SU-DHL-6 (cell line): ENCODE measurements at regions not wholly inside any gene's neighbourhood (a gene's known extent, or its start where the extent isn't known, plus 50 kb on each side); places are given as distances from the start of the nearest gene placed in this dataset.

Experiments used
- H2AFZ ChIP-seq: fragments of 200-600 bp; sonication (generic); 2 replicates; pipeline ENCODE4 v1.6.1; 2014; ENCODE audit warnings: low read depth, mild to moderate bottlenecking, moderate library complexity, mixed read lengths, antibody characterized with exemption, low read length; ENCODE audit not compliant: severe bottlenecking
- H3F3A ChIP-seq: fragments of 200-600 bp; shearing (Covaris generic); 2 replicates; pipeline ENCODE4 v1.6.0; 2016; ENCODE audit warnings: antibody characterized with exemption, mild to moderate bottlenecking; ENCODE audit not compliant: insufficient read depth
- H3K27ac ChIP-seq: fragments of 200-600 bp; sonication (generic); 2 replicates; pipeline ENCODE4 v1.5.1; 2016; ENCODE audit warnings: low read depth, mild to moderate bottlenecking, low read length, moderate library complexity, mixed read lengths
- H3K27me3 ChIP-seq: fragments of 200-600 bp; sonication (generic), shearing (Covaris generic); 2 replicates; pipeline ENCODE4 v1.6.0; 2014; ENCODE audit warnings: mild to moderate bottlenecking, low read length
- H3K36me3 ChIP-seq: fragments of 200-600 bp; sonication (generic); 2 replicates; pipeline ENCODE4 v1.6.1; 2014; ENCODE audit warnings: mild to moderate bottlenecking, low read length, mixed read lengths
- H3K4me2 ChIP-seq: fragments of 300-600, 200-600 bp; shearing (Covaris generic), sonication (generic); 2 replicates; pipeline ENCODE4 v1.6.0; 2014; ENCODE audit warnings: low read length, low read depth, mild to moderate bottlenecking; ENCODE audit not compliant: poor library complexity, severe bottlenecking
- H3K4me3 ChIP-seq: fragments of 200-600 bp; sonication (generic); 2 replicates; pipeline ENCODE4 v1.5.1; 2014; ENCODE audit warnings: antibody characterized with exemption, low read length, mild to moderate bottlenecking, mixed read lengths; ENCODE audit not compliant: insufficient read depth, poor library complexity, severe bottlenecking
- H3K79me2 ChIP-seq: fragments of 200-600 bp; sonication (generic); 2 replicates; pipeline ENCODE4 v1.6.1; 2014; ENCODE audit warnings: mild to moderate bottlenecking, low read length, moderate library complexity; ENCODE audit not compliant: insufficient read depth
- H3K9ac ChIP-seq: fragments of 200-600 bp; sonication (generic); 2 replicates; pipeline ENCODE4 v1.7.0; 2014; ENCODE audit warnings: mild to moderate bottlenecking, low read length
- H3K9me2 ChIP-seq: fragments of 200-600 bp; sonication (generic); replicated peaks from 2 replicates; pipeline ENCODE4 v1.6.1; 2014; ENCODE audit warnings: low read length; ENCODE audit not compliant: insufficient read depth
- H3K9me3 ChIP-seq: fragments of 200-600 bp; sonication (generic); 2 replicates; pipeline ENCODE4 v1.6.1; 2014; ENCODE audit warnings: low read length, mixed read lengths; ENCODE audit not compliant: insufficient read depth
- H4K20me1 ChIP-seq: fragments of 200-600 bp; sonication (generic); 2 replicates; pipeline ENCODE4 v1.6.1; 2014; ENCODE audit warnings: low read depth, mild to moderate bottlenecking, antibody characterized with exemption, low read length, moderate library complexity, mixed read lengths
- EZH2phosphoT487 ChIP-seq: fragments of 200-600 bp; sonication (generic), shearing (Covaris generic); conservative IDR thresholded peaks from 2 replicates; pipeline ENCODE4 v1.6.1; 2018; ENCODE audit warnings: mild to moderate bottlenecking, antibody characterized with exemption, low read length, moderate library complexity, mixed read lengths
- TF ChIP-seq, protein P1 (sequence below): fragments of 200-600 bp; sonication (generic); IDR thresholded peaks from one replicate; pipeline ENCODE4 v1.5.1; 2017; ENCODE audit warnings: antibody characterized with exemption, mild to moderate bottlenecking, low read length, moderate library complexity; ENCODE audit not compliant: insufficient read depth, poor library complexity, severe bottlenecking

DNA sequence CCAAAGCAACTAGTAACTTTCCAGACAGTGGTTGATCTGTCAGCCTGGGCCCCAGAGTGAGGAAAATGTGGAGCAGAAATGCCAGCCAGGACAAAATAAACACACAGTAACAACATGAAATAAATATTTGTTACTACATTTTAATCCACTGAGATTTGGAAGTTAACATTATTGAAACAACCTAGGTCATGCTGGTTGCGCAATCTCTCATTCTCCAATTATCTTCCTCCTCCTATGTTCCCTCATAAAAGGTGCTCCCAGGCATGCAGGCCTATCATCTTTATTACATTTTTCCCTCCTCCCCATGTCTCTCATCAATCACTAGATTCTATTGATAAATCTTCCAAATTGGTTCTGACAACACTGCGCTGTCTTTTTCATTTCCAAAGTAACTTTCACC is 363.1 kb downstream of the HINT1 start:
- Histone ChIP-seq H3K27ac (no peak overlapping the region), H3K79me2 (no peaks in the 10 kb centered on the region), H3K9ac (no peak overlapping the region), H3K9me3 (no peaks in the 10 kb centered on the region), H4K20me1 (no peaks in the 10 kb centered on the region), H3K36me3 (no peaks in the 10 kb centered on the region), H3K4me2 (no peak overlapping the region), H3K27me3 (no peaks in the 10 kb centered on the region), H2AFZ (no peak overlapping the region), H3K4me3 (no peak overlapping the region), H3K9me2 (no peaks in the 10 kb centered on the region), H3F3A (no peaks in the 10 kb centered on the region)
- TF ChIP-seq, protein P1, sequence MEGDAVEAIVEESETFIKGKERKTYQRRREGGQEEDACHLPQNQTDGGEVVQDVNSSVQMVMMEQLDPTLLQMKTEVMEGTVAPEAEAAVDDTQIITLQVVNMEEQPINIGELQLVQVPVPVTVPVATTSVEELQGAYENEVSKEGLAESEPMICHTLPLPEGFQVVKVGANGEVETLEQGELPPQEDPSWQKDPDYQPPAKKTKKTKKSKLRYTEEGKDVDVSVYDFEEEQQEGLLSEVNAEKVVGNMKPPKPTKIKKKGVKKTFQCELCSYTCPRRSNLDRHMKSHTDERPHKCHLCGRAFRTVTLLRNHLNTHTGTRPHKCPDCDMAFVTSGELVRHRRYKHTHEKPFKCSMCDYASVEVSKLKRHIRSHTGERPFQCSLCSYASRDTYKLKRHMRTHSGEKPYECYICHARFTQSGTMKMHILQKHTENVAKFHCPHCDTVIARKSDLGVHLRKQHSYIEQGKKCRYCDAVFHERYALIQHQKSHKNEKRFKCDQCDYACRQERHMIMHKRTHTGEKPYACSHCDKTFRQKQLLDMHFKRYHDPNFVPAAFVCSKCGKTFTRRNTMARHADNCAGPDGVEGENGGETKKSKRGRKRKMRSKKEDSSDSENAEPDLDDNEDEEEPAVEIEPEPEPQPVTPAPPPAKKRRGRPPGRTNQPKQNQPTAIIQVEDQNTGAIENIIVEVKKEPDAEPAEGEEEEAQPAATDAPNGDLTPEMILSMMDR, result no peak
- TF ChIP-seq EZH2phosphoT487, result no peak

DNA sequence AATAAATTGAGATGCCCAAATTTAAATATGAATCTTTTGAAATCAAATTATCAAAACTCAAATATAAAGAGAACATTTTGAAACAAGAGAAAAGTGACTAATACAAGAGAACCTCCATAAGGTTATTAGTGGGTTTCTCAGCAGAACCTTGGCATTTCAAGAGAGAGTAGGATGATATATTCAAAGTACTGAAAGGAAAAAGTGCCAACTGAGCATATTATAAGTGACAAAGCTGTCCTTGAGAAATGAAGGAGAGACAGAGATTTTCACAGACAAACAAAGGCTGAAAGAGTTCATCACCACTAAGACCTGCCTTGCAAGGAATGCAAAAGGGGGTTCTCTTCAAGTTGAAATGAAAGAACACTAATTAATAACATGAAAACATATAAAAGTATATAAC is 366.0 kb downstream of the HINT1 start:
- Histone ChIP-seq H3K4me3 (no peak overlapping the region), H3K9ac (no peak overlapping the region), H3K79me2 (no peaks in the 10 kb centered on the region), H3K27ac (no peak overlapping the region), H3K36me3 (no peaks in the 10 kb centered on the region), H2AFZ (no peak overlapping the region), H3K9me2 (no peaks in the 10 kb centered on the region), H3K9me3 (no peaks in the 10 kb centered on the region), H3K27me3 (no peaks in the 10 kb centered on the region), H4K20me1 (no peaks in the 10 kb centered on the region), H3F3A (no peaks in the 10 kb centered on the region), H3K4me2 (no peak overlapping the region)
- TF ChIP-seq, protein P1, result no peak
- no peak for TF ChIP-seq EZH2phosphoT487

DNA sequence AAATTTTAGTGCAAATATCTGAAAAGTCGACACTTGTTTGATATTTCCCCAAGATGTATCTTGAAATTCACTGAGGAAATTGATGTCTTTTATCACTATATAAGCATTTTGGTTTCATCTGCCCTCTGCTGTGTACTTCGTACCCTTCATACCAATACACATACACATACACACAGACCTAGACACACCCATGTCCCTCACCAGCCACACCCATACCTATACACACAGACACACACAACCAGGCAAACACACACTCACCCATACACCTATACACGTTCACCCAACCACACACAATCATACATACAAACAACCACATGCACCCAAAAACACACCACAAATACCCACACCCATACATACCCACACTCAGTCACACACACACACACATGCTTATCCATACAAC is 367.8 kb downstream of the HINT1 start:
- no peaks in the 10 kb centered on the region for H3K27me3 ChIP-seq

More for the DNA sequence above, 367.8 kb downstream of the HINT1 start:
- H4K20me1 ChIP-seq, result no peaks in the 10 kb centered on the region
- no peak overlapping the region for H3K4me2 ChIP-seq
- no peak overlapping the region for H2AFZ ChIP-seq
- no peak overlapping the region for H3K9ac ChIP-seq
- no peaks in the 10 kb centered on the region for H3K79me2 ChIP-seq
- H3K27ac ChIP-seq, result no peak overlapping the region
- no peaks in the 10 kb centered on the region for H3K9me2 ChIP-seq
- no peak overlapping the region for H3K4me3 ChIP-seq
- TF ChIP-seq, protein P1, result no peak
- no peak for TF ChIP-seq EZH2phosphoT487
- H3K9me3 ChIP-seq, result no peaks in the 10 kb centered on the region
- no peaks in the 10 kb centered on the region for H3F3A ChIP-seq
- no peaks in the 10 kb centered on the region for H3K36me3 ChIP-seq
